ENCODE measurements at regions not wholly inside any gene's neighbourhood (a gene's known extent, or its start where the extent isn't known, plus 50 kb on each side); places are given as distances from the start of the nearest gene placed in this dataset.
"Not testable (repeated sequence)": the region's sequence is repeated elsewhere in the genome, so short reads cannot be mapped to it uniquely, and the experiment has no call there.

DNA sequence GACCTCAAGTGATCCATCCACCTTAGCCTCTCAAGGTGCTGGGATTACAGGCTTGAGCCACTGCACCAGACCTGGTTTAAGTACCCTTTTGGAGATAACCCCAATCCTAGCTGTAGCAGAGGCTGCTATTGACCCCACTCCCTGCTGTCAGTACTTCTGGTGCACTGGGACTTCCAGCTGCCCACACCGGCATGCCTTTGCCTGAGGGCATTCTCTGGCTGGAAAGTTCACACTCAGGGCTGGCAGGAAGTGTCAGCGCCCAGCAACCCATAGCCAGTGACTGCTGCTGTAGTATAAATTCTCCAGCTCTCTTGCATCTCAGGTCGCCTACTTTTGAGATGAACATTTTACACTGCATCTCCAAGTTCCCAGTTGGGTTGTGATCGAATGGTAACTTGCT, 75.3 kb downstream of the UTRN start:
- no peak for DNase-seq

- DNase-seq = peak; percentile 54 to 71
Measured at GRCh38 chr6:144361016-144361415, 75.9 kb downstream of the UTRN start.

- peak; percentile 74 to 76 for DNase-seq
Measured at GRCh38 chr6:144362042-144363018, 77.2 kb downstream of the UTRN start.

DNA sequence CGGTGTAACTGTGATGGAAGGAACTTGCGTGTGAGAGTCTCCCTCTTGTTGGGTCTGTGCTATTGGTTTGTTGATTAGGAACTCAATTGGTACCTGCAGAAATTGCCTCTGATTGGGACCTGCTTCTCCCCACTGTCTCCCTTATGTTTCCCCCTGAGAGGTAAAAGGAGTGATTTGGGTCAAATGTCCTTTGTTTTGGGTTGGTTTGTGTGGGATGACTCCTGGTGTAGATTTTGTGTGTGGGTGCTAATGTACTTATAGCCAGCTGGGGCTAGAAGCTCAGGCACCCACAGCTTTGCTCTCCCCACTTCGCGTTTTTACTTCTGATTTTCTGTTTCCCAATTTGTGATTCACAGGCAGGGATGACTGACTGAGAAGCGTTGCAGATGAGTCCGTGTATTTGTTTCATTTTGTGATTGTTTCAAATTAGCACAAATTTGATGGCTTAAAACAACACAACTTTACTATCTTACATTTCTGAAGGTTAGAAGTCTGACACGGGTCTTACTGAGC, 79.1 kb downstream of the UTRN start:
- peak; percentile 88 to 91 for DNase-seq

GRCh38 chr6:144364782-144365181, 79.6 kb downstream of the UTRN start:
- peak; percentile 81 to 83 for DNase-seq

DNA sequence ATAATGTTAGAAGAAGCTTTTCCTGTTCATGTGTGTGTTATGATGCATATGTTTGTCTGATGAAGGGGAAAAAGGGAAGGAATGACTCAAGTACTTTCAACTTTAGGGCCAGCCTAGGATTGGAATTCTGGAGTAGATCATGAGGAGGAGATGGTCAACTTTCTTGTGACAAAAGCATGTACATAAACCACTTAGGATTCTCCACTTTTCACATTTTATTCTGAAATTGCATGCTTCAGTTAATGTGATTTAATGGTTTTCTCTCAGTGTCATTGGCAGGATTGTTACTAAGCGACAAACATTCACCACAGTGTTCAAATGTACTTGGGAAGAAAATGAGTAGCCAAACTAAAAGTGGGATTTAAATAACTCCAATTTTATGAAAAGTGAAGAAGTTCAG, 80.1 kb downstream of the UTRN start:
- DNase-seq = peak in 1 of 2 donors; percentile 48

- DNase-seq = not testable (repeated sequence)
Measured at GRCh38 chr6:144369696-144370095, 84.6 kb downstream of the UTRN start.

DNA sequence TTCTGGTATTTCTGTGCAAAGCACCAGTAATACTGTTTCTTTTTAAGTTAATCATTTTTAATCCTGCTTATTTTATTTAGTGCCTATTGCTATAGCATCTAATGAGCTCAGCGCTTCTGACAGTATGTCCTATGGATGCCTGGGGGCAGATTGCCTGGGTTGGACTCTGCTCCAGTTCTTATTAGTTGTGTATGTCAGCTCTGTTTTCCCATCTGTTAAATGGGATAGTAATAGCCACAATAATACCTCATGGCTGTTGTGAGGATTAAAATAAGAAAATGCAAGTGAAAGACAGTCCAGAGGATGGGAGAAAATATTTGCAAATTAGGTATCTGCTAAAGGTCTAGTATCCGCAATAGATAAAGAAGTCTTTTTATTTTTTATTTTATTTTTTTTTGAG, 87.0 kb downstream of the UTRN start:
- no peak for DNase-seq

- DNase-seq = no peak
Measured at GRCh38 chr6:144372611-144373594, 87.8 kb downstream of the UTRN start.

GRCh38 chr6:144374525-144374924, 89.4 kb downstream of the UTRN start:
- not testable (repeated sequence) for DNase-seq

- DNase-seq = no peak
Measured at GRCh38 chr6:144377586-144378210, 92.6 kb downstream of the UTRN start.

- no peak for DNase-seq
Measured at GRCh38 chr6:144378437-144378836, 93.3 kb downstream of the UTRN start.

- DNase-seq = peak; percentile 39 to 47
Measured at GRCh38 chr6:144379356-144379755, 94.2 kb downstream of the UTRN start.

GRCh38 chr6:144381499-144381898, 96.4 kb downstream of the UTRN start:
- not testable (repeated sequence) for DNase-seq

- no peak for DNase-seq
Measured at GRCh38 chr6:144383336-144383735, 98.2 kb downstream of the UTRN start.

GRCh38 chr6:144384427-144384826, 99.3 kb downstream of the UTRN start:
- DNase-seq = no peak

DNA sequence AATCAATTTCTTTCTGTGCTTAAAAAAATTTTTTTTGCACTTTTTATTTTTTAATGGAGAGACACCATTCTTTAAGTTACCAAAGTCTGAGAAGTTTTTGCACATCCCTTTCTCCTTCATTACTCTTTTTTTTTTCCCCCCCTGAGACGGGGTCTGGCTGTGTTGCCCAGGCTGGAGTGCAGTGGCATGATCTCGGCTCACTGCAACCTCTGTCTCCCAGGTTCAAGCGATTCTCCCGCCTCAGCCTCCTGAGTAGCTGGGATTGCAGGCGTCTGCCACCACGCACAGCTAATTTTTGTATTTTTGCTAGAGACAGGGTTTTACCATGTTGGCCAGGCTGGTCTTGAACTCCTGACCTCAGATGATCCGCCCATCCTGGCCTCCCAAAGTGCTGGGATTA, 104.3 kb downstream of the UTRN start:
- DNase-seq = not testable (repeated sequence)

GRCh38 chr6:144390202-144390601, 105.1 kb downstream of the UTRN start:
- DNase-seq = no peak

DNA sequence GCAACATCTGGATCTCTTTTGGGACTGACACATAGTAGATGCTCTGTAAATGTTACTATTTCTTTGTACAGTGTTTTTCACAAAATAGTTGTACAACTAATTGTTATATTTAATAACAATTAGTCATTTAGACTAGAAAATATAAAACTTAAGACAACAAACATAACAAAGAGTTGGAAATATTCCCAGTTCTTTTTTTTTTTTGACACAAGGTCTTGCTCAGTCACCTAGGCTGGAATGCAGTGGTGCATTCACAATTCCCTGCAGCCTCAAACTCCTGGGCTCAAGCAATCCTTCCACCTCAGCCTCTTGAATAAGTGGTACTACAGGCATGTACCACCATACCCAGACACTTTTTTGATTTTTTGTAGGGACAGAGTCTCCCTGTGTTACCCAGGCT, 105.8 kb downstream of the UTRN start:
- no peak for DNase-seq

- no peak for DNase-seq
Measured at GRCh38 chr6:144392536-144392935, 107.4 kb downstream of the UTRN start.

DNA sequence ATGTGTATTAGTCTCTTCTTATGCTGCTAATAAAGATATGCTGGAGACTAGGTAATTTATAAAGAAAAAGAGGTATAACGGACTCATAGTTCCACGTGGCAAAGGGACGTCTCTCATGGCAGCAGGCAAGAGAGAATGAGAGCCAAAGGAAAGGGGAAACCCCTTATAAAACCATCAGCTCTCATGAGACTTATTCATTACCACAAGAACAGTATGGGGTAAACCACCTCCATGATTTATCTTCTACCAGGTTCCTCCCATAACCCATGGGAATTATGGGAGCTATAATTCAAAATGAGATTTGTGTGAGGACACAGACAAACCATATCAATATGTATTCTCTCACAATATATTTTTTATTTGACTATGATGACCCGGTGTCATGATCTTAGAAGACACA, 109.1 kb downstream of the UTRN start:
- no peak for DNase-seq

DNA sequence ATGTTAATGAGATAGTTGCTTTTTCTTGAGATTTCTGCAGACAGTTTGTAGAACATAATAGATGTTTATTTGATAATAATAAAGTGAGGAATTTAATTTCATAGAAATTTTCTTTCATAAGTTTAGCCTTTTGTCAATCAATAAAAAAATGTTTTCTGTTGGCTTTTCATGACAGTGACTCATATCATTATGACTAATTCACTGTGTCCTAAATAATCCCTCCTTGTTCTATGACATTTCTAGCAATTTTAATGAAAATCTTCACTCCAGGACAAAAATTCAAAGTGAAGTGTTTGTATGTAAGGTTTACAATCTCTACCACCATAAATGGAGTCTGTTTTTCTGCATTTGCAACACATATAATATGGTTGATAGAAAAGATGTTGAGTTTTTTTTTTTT, 109.9 kb downstream of the UTRN start:
- DNase-seq = no peak
